MCF 10A (cell line): ENCODE measurements at regions not wholly inside any gene's neighbourhood (a gene's known extent, or its start where the extent isn't known, plus 50 kb on each side); places are given as distances from the start of the nearest gene placed in this dataset.
"Not testable (repeated sequence)": the region's sequence is repeated elsewhere in the genome, so short reads cannot be mapped to it uniquely, and the experiment has no call there.

Experiments
- BruUV-seq: library from RNA; stranded (reverse); fragments of 400-500 nt; replicated peaks from 2 replicates; lab custom pipeline; 2021; lab: Mats Ljungman, UMichigan
- CTCF ChIA-PET: fragments of 300-600 bp; sonication (Branson Sonifier 250); formaldehyde crosslinking; extraction: SDS; loops from one replicate; lab custom pipeline; 2021; ENCODE audit warnings: antibody characterized with exemption, inconsistent platforms; lab: Yijun Ruan, JAX
- POLR2A ChIA-PET: fragments of 300-600, 350-650 bp; sonication (Branson Sonifier 250); formaldehyde crosslinking; extraction: SDS; loops from one replicate; lab custom pipeline; 2020; ENCODE audit warnings: antibody characterized with exemption, inconsistent platforms; lab: Yijun Ruan, JAX
- DNase-seq: peaks from one replicate; pipeline ENCODE4 v3.0.0-alpha.2; 2018; ENCODE audit not compliant: unreplicated experiment
- H3K27ac Mint-ChIP-seq: one replicate; pipeline ENCODE4 v1.8.0; 2022; ENCODE audit warnings: mild to moderate bottlenecking, low read depth, mixed read lengths; ENCODE audit not compliant: unreplicated experiment
- H3K27me3 Mint-ChIP-seq: one replicate; pipeline ENCODE4 v1.8.0; 2022; ENCODE audit warnings: mixed read lengths; ENCODE audit not compliant: insufficient read depth, unreplicated experiment
- H3K36me3 Mint-ChIP-seq: one replicate; pipeline ENCODE4 v1.8.0; 2022; ENCODE audit warnings: mild to moderate bottlenecking, moderate library complexity, mixed read lengths; ENCODE audit not compliant: insufficient read depth, unreplicated experiment
- H3K4me1 Mint-ChIP-seq: one replicate; pipeline ENCODE4 v1.8.0; 2022; ENCODE audit warnings: mixed read lengths; ENCODE audit not compliant: insufficient read depth, unreplicated experiment
- H3K4me3 Mint-ChIP-seq: one replicate; pipeline ENCODE4 v1.8.0; 2022; ENCODE audit warnings: mild to moderate bottlenecking, moderate library complexity, mixed read lengths; ENCODE audit not compliant: unreplicated experiment
- H3K9me3 Mint-ChIP-seq: one replicate; pipeline ENCODE4 v1.8.0; 2022; ENCODE audit warnings: mixed read lengths; ENCODE audit not compliant: unreplicated experiment
- intact Hi-C: fragments of 100-400 bp; cut with micrococcal nuclease; formaldehyde crosslinking; loops from 2 replicates; pipeline ENCODE4 v1.14.1; 2022

DNA sequence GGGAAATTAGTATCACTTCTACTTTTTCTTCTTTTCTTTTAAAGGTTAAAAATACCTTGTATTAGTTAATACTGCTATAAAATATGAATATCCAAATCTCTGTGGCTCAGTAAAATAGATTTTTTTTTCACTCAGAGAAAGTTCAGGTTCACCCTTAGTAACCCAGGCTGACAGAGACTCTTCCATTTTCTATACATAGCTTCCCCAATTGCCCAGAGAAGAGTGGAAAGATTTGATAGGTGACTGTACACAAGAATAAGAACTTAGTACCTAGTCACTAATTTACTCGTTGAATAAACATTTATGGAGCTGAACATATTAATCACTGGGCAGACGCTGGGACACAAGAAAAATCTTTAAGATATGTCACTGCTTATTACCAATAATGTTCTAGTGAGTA, 77.2 kb upstream of the AGAP9 start:
- POLR2A ChIA-PET, CTCF ChIA-PET, BruUV-seq, H3K4me3 Mint-ChIP-seq, H3K4me1 Mint-ChIP-seq, H3K9me3 Mint-ChIP-seq, H3K36me3 Mint-ChIP-seq, intact Hi-C loops, H3K27me3 Mint-ChIP-seq, DNase-seq, H3K27ac Mint-ChIP-seq: not testable (repeated sequence)

DNA sequence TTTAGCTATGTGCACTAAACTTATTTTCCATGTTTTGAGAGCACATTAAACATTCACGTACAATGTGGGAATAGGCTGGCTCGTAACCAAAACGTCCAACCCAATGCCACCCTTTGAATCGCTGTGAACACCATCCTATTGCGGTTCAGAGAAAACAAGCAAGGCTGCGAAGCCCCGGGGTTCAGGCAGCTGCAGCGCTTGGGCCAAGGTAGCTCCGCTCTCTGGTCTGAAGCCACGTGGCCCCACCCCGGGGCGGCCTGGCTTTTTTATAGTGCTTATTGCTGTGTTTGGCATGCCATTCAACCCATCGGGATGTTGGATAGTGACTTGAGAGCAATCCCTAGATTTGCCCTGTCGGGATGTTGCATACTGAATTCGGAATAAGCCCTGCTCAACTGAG, 76.7 kb upstream of the AGAP9 start:
- H3K4me1 Mint-ChIP-seq, H3K27ac Mint-ChIP-seq, DNase-seq, POLR2A ChIA-PET, H3K4me3 Mint-ChIP-seq, H3K27me3 Mint-ChIP-seq, H3K9me3 Mint-ChIP-seq, H3K36me3 Mint-ChIP-seq, intact Hi-C loops, CTCF ChIA-PET, BruUV-seq: not testable (repeated sequence)

DNA sequence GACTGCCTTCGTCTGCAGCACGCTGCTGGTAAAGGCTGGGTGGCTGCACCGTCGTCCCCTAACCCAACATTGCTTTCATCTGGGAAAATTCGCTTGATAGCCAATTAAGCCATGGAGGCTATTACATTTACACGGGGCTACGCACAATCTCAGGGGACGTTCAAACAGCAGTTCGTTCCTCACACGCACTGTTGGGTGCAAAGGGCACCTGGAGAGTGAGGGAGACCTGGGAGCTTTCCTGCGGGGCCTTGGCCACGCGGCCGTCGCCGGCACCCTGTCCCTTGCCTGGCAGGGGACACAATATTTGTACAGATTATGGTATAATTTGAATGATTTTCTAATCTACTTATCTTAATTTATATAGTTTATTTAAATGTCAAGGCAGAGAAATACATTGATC, 76.2 kb upstream of the AGAP9 start:
- POLR2A ChIA-PET: not testable (repeated sequence)

DNA sequence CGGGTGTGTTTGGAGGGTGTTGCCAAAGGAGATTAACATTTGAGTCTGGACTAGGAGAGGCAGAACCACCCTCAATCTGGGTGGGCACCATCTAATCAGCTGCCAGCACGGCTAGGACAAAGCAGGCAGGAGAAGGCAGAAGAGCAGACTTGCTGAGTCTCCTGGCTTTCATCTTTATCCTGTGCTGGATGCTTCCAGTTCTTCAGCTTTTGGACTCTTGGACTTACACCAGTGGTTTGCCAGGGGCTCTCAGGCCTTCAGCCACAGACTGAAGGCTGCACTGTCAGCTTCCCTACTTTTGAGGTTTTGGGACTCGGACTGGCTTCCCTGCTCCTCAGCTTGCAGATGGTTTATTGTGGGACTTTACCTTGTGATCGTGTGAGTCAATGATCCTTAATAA, 70.4 kb upstream of the AGAP9 start:
- BruUV-seq, intact Hi-C loops, CTCF ChIA-PET, H3K27me3 Mint-ChIP-seq, H3K4me1 Mint-ChIP-seq, H3K36me3 Mint-ChIP-seq, POLR2A ChIA-PET, H3K27ac Mint-ChIP-seq, H3K9me3 Mint-ChIP-seq, DNase-seq, H3K4me3 Mint-ChIP-seq: not testable (repeated sequence)

More for the DNA sequence above, 76.2 kb upstream of the AGAP9 start:
- H3K27ac Mint-ChIP-seq, H3K4me3 Mint-ChIP-seq, BruUV-seq, H3K36me3 Mint-ChIP-seq, DNase-seq, H3K9me3 Mint-ChIP-seq, CTCF ChIA-PET, H3K4me1 Mint-ChIP-seq, H3K27me3 Mint-ChIP-seq, intact Hi-C loops: not testable (repeated sequence)

DNA sequence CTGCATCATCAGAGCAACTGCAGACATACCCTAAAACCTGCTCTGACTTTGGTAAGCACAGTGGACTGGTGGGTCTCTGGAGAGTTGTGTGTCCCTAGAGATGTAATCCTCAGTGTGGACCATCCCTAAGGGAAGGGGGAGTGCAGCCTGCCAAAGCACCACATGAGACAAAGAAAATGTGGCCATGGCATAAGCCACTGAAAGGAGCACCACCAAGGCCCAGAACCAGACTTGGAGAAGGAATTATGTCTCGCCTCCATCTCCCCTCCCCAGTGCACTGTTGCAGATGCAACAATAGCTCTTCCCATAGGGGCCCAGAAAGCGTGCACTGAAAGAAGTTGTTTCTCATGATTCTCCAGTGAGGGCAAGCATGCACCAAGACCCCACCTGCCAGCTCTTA, 69.7 kb upstream of the AGAP9 start:
- intact Hi-C loops, H3K27ac Mint-ChIP-seq, BruUV-seq, DNase-seq, H3K4me1 Mint-ChIP-seq, POLR2A ChIA-PET, H3K4me3 Mint-ChIP-seq, H3K36me3 Mint-ChIP-seq, CTCF ChIA-PET, H3K9me3 Mint-ChIP-seq, H3K27me3 Mint-ChIP-seq: not testable (repeated sequence)

DNA sequence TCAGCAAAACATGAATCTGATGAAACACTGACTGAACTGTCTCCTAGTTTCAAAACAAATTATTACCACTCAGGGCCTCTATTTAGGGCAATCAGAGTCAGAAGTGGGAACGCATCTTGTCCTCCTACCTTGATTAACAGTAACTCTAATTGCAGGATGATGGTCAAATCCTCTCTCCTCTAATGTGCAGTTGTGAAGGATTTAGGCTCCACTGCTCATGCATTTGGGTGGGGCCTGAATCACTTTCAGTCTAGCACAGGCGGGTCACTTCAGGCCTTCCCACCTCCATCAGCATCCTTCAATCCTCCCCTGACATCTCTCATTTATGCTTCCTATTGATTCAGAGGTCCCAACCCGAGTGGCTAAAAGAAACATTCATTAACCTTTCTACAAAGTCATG, 67.5 kb upstream of the AGAP9 start:
- not testable (repeated sequence) for BruUV-seq

DNA sequence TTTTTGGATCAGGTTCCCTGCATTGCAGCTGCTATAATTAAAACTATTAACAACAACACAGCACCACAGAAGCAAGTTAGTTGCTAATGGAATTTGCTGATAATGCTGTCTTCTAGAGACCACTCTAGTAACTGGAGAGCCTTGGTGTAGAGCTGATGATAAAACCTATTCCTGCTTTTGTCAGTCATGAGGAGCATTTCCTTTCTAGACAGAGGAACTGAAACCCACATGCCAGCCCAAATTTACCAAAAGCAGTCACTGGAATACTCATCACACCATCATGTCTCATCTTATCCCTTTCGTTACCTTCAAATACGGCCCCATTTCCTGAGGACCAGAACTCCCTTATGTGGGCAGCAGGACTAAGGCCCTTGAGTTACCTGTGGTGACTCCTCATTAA, 67.1 kb upstream of the AGAP9 start:
- POLR2A ChIA-PET, CTCF ChIA-PET, intact Hi-C loops, H3K9me3 Mint-ChIP-seq, H3K4me1 Mint-ChIP-seq, H3K27me3 Mint-ChIP-seq, H3K4me3 Mint-ChIP-seq, DNase-seq, H3K36me3 Mint-ChIP-seq, H3K27ac Mint-ChIP-seq, BruUV-seq: not testable (repeated sequence)

More for the DNA sequence above, 67.5 kb upstream of the AGAP9 start:
- POLR2A ChIA-PET, H3K36me3 Mint-ChIP-seq, H3K27ac Mint-ChIP-seq, H3K4me3 Mint-ChIP-seq, DNase-seq, H3K4me1 Mint-ChIP-seq, H3K27me3 Mint-ChIP-seq, H3K9me3 Mint-ChIP-seq, CTCF ChIA-PET, intact Hi-C loops: not testable (repeated sequence)

DNA sequence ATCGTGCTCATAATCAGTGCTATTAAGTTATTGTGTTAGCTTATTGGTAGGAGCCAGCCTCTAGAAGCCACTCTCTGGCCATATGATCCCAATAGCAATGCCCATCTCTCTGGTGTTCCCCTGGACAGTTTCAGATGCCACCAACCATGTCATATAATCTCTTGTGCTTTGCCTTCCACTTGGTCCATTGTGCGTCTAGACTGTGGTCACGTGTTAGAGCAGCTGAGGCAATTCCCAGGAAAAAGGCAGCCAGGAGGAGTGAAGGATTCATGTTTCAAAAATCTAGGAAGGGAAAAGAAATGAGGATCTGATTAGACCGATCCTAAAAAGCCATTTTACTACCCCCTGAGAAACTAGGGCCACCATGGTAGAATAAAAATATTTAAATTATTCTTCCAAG, 58.6 kb upstream of the AGAP9 start:
- H3K36me3 Mint-ChIP-seq, H3K27me3 Mint-ChIP-seq, H3K27ac Mint-ChIP-seq, DNase-seq, BruUV-seq, intact Hi-C loops, POLR2A ChIA-PET, H3K4me3 Mint-ChIP-seq, CTCF ChIA-PET, H3K9me3 Mint-ChIP-seq, H3K4me1 Mint-ChIP-seq: not testable (repeated sequence)

DNA sequence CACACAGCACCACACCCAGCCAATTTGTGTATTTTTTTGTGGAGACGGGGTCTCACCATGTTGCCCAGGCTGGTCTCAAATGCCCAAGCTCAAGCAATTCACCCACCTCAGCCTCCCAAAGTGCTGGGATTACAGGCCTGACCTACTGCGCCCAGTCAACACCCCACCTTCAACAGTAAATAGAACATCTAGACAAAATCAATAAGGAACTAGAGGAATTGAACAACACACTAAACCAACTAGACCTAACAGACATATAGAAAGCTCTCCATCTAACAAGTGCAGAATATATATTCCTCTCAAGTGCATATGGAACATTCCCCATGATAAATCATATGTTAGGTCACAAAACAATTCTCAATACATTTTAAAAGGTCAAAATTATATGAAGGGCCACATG, 56.6 kb upstream of the AGAP9 start:
- H3K9me3 Mint-ChIP-seq, H3K36me3 Mint-ChIP-seq, POLR2A ChIA-PET, H3K27me3 Mint-ChIP-seq, H3K27ac Mint-ChIP-seq, CTCF ChIA-PET, H3K4me3 Mint-ChIP-seq, BruUV-seq, intact Hi-C loops, DNase-seq, H3K4me1 Mint-ChIP-seq: not testable (repeated sequence)

DNA sequence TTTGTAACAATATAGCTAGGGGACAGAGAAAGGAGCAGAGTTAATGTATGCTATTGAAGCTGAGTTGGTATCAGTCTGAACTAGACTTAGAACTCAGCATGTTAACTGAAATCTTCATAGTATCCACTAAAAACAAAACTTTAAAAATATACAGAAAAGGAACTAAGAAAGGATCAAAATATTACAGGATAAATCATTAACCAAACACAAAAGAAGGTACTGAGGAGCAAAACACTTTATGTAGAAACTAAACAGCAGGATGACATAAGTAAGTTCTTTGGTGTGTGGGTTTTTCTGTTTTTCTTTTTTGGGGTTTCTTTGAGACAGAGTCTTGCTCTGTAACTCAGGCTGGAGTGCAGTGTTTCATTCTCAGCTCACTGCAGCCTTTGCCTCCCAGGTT, 55.1 kb upstream of the AGAP9 start:
- CTCF ChIA-PET, H3K27ac Mint-ChIP-seq: not testable (repeated sequence)

More for the DNA sequence above, 55.1 kb upstream of the AGAP9 start:
- DNase-seq, POLR2A ChIA-PET, H3K9me3 Mint-ChIP-seq, H3K4me1 Mint-ChIP-seq, intact Hi-C loops, BruUV-seq, H3K36me3 Mint-ChIP-seq, H3K27me3 Mint-ChIP-seq, H3K4me3 Mint-ChIP-seq: not testable (repeated sequence)
